ENCODE measurements at regions not wholly inside any gene's neighbourhood (a gene's known extent, or its start where the extent isn't known, plus 50 kb on each side); places are given as distances from the start of the nearest gene placed in this dataset.

GRCh38 chr7:70867513-70867912, 264.4 kb upstream of the GALNT17 start:
- H3K27ac Mint-ChIP-seq (ENCODE audit: unreplicated experiment) = no peak overlapping the region
- no peak for DNase-seq (ENCODE audit: extremely low spot score, unreplicated experiment)
- H3K4me1 Mint-ChIP-seq (ENCODE audit: unreplicated experiment) = no peaks in the 10 kb centered on the region
- H3K27me3 Mint-ChIP-seq (ENCODE audit: unreplicated experiment) = no peaks in the 10 kb centered on the region
- no peak for TF ChIP-seq CTCF (IDR thresholded peaks at IDR 0.05)
- H3K9me3 Mint-ChIP-seq (ENCODE audit: unreplicated experiment) = peaks cover 33% of the 10 kb centered on the region
- no peaks in the 10 kb centered on the region for H3K36me3 Mint-ChIP-seq (ENCODE audit: unreplicated experiment)
- no peak overlapping the region for H3K4me3 Mint-ChIP-seq (ENCODE audit: unreplicated experiment)

GRCh38 chr7:70870349-70870748, 261.6 kb upstream of the GALNT17 start:
- no peak overlapping the region for H3K27ac Mint-ChIP-seq (ENCODE audit: unreplicated experiment)
- H3K4me3 Mint-ChIP-seq (ENCODE audit: unreplicated experiment) = no peak overlapping the region
- H3K27me3 Mint-ChIP-seq (ENCODE audit: unreplicated experiment) = no peaks in the 10 kb centered on the region
- no peaks in the 10 kb centered on the region for H3K36me3 Mint-ChIP-seq (ENCODE audit: unreplicated experiment)
- no peak for DNase-seq (ENCODE audit: extremely low spot score, unreplicated experiment)
- peaks cover 19% of the 10 kb centered on the region for H3K9me3 Mint-ChIP-seq (ENCODE audit: unreplicated experiment)
- no peak for TF ChIP-seq CTCF (IDR thresholded peaks at IDR 0.05)
- H3K4me1 Mint-ChIP-seq (ENCODE audit: unreplicated experiment) = no peaks in the 10 kb centered on the region

GRCh38 chr7:70872188-70872587, 259.8 kb upstream of the GALNT17 start:
- Mint-ChIP-seq H3K4me3 (ENCODE audit: unreplicated experiment) (no peak overlapping the region), H3K27me3 (ENCODE audit: unreplicated experiment) (no peaks in the 10 kb centered on the region), H3K27ac (ENCODE audit: unreplicated experiment) (no peak overlapping the region), H3K4me1 (ENCODE audit: unreplicated experiment) (no peaks in the 10 kb centered on the region), H3K36me3 (ENCODE audit: unreplicated experiment) (no peaks in the 10 kb centered on the region), H3K9me3 (ENCODE audit: unreplicated experiment) (peaks cover 24% of the 10 kb centered on the region)
- no peak for DNase-seq (ENCODE audit: extremely low spot score, unreplicated experiment)
- TF ChIP-seq CTCF (IDR thresholded peaks at IDR 0.05) = no peak

- Mint-ChIP-seq H3K4me1 (ENCODE audit: unreplicated experiment) (no peaks in the 10 kb centered on the region), H3K4me3 (ENCODE audit: unreplicated experiment) (no peak overlapping the region), H3K9me3 (ENCODE audit: unreplicated experiment) (peaks cover 29% of the 10 kb centered on the region), H3K27me3 (ENCODE audit: unreplicated experiment) (no peaks in the 10 kb centered on the region), H3K27ac (ENCODE audit: unreplicated experiment) (no peak overlapping the region), H3K36me3 (ENCODE audit: unreplicated experiment) (no peaks in the 10 kb centered on the region)
- DNase-seq (ENCODE audit: extremely low spot score, unreplicated experiment) = no peak
- no peak for TF ChIP-seq CTCF (IDR thresholded peaks at IDR 0.05)
Observed at GRCh38 chr7:70881167-70881847, 250.6 kb upstream of the GALNT17 start.

GRCh38 chr7:70883750-70884439, 248.0 kb upstream of the GALNT17 start:
- H3K27ac Mint-ChIP-seq (ENCODE audit: unreplicated experiment) = no peak overlapping the region
- peaks cover 24% of the 10 kb centered on the region for H3K9me3 Mint-ChIP-seq (ENCODE audit: unreplicated experiment)
- H3K36me3 Mint-ChIP-seq (ENCODE audit: unreplicated experiment) = no peaks in the 10 kb centered on the region
- no peak for DNase-seq (ENCODE audit: extremely low spot score, unreplicated experiment)
- TF ChIP-seq CTCF (IDR thresholded peaks at IDR 0.05) = no peak
- H3K27me3 Mint-ChIP-seq (ENCODE audit: unreplicated experiment) = no peaks in the 10 kb centered on the region
- H3K4me1 Mint-ChIP-seq (ENCODE audit: unreplicated experiment) = no peaks in the 10 kb centered on the region
- H3K4me3 Mint-ChIP-seq (ENCODE audit: unreplicated experiment) = no peak overlapping the region

Measured in osteocyte (in vitro differentiated cells).